Mucosa of gallbladder (tissue), 1 donor: ENCODE measurements at regions not wholly inside any gene's neighbourhood (a gene's known extent, or its start where the extent isn't known, plus 50 kb on each side); places are given as distances from the start of the nearest gene placed in this dataset.
"Not testable (repeated sequence)": the region's sequence is repeated elsewhere in the genome, so short reads cannot be mapped to it uniquely, and the experiment has no call there.

Experiments used
- DNase-seq: peaks from one replicate; pipeline ENCODE4 v3.0.0-alpha.2; 2020; ENCODE audit warnings: low spot score
- donor health status: DM: no; HTN: no; CAD: no.

DNA sequence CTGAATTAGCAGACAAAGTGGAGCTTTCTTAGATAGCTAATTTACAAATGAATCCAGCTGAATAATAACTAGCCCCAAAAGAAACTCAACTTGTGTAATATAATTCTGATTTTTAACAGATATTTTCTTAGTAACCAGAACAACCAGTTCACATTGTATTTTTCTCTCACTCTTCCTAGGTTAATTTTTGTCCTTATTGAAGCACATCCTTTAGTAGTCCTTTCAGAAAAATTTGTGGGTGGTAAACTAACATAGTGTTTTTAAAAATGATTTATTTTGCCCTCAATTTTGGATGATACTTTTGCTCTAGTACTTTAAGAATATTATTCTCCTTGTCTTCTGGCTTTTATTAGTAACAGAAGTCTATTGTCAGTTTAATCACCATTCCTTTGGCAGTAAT lies 190.6 kb upstream of the SLC39A10 start:
- DNase-seq, result no peak

- DNase-seq, result no peak
Observed at GRCh38 chr2:195461010-195461409, 196.0 kb upstream of the SLC39A10 start.

DNA sequence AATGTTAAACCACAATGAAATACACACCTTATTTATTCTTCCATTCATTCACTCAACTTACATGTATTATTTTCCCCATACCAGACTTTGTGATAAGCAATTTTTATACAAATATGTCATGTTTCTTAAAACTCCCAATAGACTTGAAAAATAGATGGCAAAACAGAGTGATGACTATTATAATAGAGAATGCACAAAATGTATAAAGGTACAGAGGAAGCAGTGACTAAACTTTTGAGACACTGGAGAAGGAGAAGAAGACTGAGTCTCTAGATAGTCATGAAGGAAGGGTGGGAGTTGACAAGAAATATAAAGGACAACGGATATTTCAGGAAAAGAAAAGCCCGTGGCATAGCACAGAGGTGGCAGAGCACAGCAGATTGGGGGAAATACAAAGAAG lies 198.1 kb upstream of the SLC39A10 start:
- no peak for DNase-seq

DNA sequence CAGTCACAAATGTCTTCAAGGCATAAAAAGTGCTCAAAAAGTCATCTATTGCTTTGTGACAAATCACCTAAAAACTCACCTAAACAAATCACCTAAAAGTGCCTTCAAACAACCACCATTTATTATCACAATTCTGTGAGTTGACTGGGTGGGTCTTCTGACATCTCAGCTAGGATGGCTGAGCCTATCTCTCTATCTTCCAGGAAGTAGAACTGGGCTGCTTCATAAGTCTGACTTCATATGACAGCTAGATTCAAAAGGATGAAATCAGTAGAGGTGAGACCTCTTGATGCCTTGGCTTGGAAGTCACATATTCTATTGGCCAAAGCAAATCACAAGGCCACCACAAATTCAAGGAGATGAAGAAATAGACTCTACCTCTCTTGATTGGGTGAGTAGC lies 199.2 kb upstream of the SLC39A10 start:
- no peak for DNase-seq

DNA sequence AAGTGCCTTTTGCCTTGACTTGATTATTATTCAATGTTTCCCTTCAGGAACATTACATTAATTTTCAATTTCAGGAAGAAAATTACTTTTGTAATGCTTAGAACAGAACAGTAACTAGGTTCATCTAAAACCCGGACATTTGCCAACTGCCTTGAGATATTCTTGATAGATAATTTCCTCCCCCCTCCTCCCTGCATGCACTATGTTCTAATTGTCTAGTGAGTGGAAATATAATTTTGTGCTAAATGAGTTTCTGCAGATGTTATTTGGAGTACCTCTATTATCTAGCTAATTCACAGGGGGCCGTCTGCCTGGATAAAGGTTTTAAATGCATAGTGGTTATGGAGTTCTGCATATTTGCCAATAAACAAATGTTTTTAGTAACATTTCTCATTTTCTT lies 200.3 kb upstream of the SLC39A10 start:
- DNase-seq, result no peak

DNA sequence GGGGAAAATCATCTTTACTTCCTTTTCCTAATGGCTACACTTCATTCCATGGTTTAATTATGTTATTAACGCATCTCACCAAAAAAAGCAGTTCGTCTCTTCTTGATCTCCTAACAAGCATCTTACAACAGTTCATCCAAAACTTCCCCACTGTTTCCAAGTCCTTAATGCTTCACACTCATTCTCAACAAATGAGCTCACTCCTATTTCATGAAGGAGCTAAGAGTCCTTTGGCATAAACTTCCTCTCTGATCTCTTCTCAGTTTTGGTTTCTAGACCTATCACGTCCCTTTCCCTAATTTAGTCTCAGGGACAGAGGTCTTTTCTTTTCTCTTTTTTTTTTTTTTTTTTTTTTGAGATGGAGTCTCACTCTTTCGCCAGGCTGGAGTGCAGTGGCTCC lies 205.9 kb upstream of the SLC39A10 start:
- no peak for DNase-seq

- no peak for DNase-seq
Observed at GRCh38 chr2:195450552-195451113, 206.4 kb upstream of the SLC39A10 start.

GRCh38 chr2:195447323-195447975 lies 209.6 kb upstream of the SLC39A10 start:
- no peak for DNase-seq

DNA sequence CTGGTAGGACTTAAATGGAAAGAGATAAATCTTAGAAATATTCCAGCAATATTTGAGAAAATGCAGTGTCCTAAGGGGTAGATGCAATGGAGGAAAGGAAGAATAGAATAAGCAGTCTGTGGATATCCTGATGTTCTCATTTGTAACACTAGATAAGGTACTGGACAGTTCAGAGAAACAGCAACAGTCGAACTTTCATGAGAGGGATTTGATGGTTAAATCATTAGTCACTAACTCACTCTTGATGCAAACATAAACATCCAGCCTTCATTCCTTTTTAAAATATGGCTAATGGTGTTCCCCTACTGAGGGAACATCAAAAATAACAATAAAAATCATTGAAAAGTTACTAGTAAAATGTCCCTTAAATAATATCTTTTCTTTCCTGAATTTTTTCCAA lies 211.4 kb upstream of the SLC39A10 start:
- no peak for DNase-seq

DNA sequence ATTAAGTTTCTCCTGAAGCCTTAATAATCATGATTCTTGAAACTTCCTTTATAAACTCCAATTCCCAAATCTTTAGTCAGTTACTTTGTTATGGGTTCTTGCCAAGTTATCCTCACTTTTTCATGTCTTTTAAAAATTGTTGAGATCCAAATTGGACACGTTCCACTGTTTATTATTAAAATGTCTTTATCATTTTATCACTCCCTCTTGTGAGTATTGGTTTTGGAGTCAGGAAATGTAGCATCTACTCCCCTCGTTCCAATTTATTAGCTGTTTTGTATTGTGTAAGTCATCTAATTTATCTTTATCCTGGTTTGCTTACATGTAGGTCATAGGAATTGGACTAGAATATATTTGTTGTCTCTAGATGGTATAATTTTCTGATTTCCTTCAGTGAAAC lies 213.1 kb upstream of the SLC39A10 start:
- no peak for DNase-seq

- no peak for DNase-seq
Observed at GRCh38 chr2:195442458-195443175, 214.4 kb upstream of the SLC39A10 start.

DNA sequence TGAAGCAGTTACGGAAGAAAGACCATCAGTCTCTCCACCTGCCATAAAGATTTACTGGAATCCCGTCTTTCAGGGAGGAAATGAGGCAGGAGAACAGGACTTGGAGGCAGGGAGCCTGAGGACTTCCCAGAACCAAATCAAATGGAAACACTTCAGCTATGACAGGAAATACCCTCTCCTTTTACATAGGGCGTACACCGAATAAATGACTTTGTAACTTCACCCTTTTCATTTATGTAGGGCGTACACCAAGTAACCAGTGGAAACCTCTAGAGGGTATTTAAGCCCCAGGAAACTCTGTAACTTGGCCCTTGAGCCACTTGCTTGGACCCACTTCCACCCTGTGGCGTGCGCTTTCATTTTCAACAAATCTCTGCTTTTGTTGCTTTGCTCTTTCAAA lies 218.3 kb upstream of the SLC39A10 start:
- DNase-seq, result no peak

GRCh38 chr2:195437521-195437920 lies 219.5 kb upstream of the SLC39A10 start:
- no peak for DNase-seq

GRCh38 chr2:195434346-195434745 lies 222.7 kb upstream of the SLC39A10 start:
- DNase-seq, result no peak

DNA sequence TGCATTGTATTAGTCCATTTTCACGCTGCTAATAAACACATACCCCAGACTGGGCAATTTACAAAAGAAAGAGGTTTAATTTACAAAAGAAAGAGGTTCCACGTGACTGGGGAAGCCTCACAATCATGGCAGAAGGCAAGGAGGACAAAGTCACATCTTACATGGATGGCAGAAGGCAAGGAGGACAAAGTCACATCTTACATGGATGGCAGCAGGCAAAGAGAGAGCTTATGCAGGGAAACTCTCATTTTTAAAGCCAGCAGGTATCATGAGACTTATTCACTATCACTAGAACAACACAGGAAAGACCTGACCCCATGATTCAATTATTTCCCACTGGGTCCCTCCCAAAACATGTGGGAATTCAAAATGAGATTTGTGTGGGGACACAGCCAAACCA lies 223.3 kb upstream of the SLC39A10 start:
- DNase-seq, result not testable (repeated sequence)

GRCh38 chr2:195428673-195429072 lies 228.4 kb upstream of the SLC39A10 start:
- no peak for DNase-seq

DNA sequence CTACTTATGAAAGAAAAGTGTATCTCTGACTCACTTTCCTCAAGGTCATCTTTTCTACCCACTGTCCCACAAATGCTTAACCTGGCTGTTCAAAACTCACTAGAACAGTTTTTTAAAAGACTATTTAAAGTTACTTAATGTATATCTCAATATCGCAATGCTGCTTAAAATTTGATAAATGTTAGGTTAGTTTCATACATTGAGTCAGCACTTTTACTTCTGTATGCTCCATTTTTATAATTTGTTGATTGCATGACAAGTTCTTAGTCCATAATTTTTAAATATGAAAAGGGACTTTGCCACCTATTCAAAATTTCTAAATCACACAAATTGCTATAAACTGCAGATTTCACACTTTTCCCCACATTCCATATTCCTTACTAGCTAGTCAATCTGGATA lies 231.7 kb upstream of the SLC39A10 start:
- no peak for DNase-seq

DNA sequence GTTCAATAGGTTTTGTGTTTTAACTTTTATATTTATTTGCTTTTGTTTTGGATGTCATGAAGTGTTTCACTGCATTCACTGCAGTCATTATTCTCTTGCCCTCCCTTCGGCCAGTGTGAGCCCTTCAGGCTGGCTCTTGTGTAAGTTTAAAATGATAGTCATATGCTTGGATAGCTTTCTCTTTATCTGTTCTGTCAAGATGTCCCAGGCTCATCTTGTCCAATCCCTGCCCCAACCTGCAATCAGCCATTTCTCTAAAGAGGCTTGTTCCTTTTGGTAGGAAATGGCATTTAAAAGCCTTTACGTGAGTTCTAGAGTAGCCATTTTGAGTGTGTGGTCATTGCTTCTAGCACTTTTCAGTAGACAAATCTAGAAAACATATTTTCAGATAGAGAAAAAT lies 238.0 kb upstream of the SLC39A10 start:
- no peak for DNase-seq

DNA sequence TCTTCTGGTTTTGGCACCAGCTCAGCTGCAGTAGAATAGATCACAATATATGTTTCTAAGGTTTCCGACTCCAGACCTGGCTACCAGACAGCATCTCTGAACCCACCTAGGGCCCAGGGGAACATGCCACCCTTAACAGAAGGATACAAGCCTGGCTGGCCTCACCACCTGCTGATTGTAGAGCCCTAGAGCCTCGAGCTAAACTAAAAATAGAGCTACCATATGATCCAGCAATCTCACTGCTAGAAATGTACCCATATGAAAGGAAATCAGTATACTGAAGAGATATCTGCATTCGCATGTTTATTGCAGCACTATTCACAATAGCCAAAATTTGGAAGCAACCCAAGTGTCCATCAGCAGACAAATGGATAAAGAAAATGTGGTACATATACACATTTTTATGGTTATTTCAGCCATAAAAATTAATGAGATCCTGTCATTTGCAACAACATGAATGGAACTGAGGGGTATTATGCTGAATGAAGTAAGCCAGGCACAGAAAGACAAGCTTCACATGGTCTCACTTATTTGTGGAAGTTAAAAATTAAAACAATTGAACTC lies 242.4 kb upstream of the SLC39A10 start:
- no peak for DNase-seq

GRCh38 chr2:195413944-195414343 lies 243.1 kb upstream of the SLC39A10 start:
- no peak for DNase-seq

DNA sequence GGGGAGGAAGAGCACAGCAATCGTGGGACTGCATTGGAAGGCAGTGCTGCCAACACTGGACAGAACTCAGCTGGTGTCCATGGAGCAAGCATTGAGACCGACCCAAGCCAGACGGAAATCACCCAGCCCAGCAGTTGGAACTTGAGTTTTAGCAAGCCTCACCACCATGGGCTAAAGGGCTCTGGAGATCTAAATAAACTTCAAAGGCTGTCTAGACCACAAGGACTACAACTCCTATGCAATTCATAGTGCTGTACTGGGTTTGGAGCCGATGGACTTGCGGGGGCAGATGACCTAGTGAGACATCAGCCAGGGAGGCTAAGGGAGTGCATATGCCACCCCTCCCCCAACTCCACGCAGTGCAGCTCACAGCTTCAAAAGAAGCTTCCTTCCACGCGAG lies 243.6 kb upstream of the SLC39A10 start:
- peak; percentile 20 for DNase-seq

- no peak for DNase-seq
Observed at GRCh38 chr2:195411219-195411687, 245.8 kb upstream of the SLC39A10 start.

GRCh38 chr2:195410074-195410671 lies 246.9 kb upstream of the SLC39A10 start:
- DNase-seq, result no peak
